ENCODE measurements at regions not wholly inside any gene's neighbourhood (a gene's known extent, or its start where the extent isn't known, plus 50 kb on each side); places are given as distances from the start of the nearest gene placed in this dataset.

GRCh38 chr21:25424634-25425033 is 182.6 kb downstream of the MRPL39 start:
- ATAC-seq (replicated peaks): no peak
- Mint-ChIP-seq H3K9me3 (no peaks in the 10 kb centered on the region), H3K27me3 (no peaks in the 10 kb centered on the region), H3K4me1 (peaks cover 43% of the 10 kb centered on the region), H3K4me3 (peak overlapping the region; percentile 45), H3K36me3 (ENCODE audit: low read depth) (peaks cover 11% of the 10 kb centered on the region), H3K27ac (no peak overlapping the region)

DNA sequence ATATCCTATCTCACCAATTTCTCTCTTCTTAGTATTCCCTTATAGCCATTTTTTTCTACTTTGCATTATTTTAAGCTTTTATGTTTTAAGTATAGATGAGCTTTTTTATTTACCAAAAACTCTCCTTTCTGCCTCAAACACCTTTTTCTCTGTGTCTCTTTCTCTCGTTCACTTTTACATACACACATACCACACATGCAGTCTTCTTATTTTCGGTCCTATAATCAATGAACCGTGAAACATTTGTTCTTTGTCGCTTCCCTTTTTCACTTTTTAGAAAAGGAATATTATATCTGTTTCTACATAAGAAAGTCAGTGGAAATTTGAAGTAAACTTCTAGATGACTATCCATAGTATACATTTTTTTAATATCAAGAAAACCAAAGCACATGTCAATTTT is 183.2 kb downstream of the MRPL39 start:
- peak overlapping the region; percentile 45 for H3K4me3 Mint-ChIP-seq
- no peaks in the 10 kb centered on the region for H3K9me3 Mint-ChIP-seq
- H3K27ac Mint-ChIP-seq: peak overlapping the region; percentile 15
- peaks cover 12% of the 10 kb centered on the region for H3K36me3 Mint-ChIP-seq (ENCODE audit: low read depth)
- no peak for ATAC-seq (replicated peaks)
- peaks cover 38% of the 10 kb centered on the region for H3K4me1 Mint-ChIP-seq
- no peaks in the 10 kb centered on the region for H3K27me3 Mint-ChIP-seq

DNA sequence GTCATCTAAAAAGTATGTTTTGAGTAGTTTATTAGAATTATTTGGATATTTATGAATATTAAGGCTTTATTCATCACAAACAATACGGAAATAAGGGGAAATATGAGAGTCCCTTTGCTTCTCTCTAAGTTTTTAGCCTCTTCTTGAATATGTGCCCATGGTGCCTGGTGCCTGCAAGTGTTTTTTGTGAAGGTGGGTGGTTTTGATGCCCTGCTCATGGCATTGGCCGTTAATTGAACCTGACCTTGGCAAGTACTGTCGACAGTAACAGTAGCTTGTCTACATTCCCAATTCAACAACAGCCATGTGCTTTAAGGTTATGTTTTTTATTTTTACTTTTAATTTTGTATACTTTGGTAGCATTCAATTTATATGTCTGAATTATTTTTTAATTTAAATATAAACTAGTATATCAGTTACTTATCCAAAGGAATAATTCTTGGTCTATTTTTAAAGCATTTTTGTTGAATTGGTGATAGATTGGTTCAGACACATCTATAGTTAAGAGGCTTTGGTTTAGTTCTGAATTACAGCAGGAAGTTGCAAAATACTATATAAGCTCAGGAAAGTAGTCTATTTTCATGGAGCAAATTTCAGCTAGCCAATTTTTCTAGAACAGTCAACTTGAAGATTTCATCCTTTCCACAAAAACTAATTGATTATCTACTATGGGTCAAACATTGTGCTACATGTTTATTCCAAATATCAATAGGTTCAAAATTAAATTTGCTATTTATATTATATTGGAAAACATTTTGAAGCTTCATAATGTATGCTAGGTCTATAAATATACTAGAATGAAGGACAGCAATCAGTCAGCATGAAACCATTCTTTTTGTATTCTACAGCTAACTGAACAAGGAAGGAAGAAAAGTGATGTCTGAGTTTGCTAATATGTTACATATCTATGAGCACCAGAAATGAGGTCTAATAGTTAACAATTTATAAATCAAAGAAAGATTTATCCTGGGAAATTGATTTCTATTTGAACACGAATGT is 184.4 kb downstream of the MRPL39 start:
- Mint-ChIP-seq H3K4me1 (peaks cover 31% of the 10 kb centered on the region), H3K9me3 (no peaks in the 10 kb centered on the region), H3K27me3 (no peaks in the 10 kb centered on the region), H3K36me3 (ENCODE audit: low read depth) (peaks cover 12% of the 10 kb centered on the region), H3K4me3 (peak overlapping the region; percentile 80), H3K27ac (no peak overlapping the region)
- ATAC-seq (replicated peaks): no peak

DNA sequence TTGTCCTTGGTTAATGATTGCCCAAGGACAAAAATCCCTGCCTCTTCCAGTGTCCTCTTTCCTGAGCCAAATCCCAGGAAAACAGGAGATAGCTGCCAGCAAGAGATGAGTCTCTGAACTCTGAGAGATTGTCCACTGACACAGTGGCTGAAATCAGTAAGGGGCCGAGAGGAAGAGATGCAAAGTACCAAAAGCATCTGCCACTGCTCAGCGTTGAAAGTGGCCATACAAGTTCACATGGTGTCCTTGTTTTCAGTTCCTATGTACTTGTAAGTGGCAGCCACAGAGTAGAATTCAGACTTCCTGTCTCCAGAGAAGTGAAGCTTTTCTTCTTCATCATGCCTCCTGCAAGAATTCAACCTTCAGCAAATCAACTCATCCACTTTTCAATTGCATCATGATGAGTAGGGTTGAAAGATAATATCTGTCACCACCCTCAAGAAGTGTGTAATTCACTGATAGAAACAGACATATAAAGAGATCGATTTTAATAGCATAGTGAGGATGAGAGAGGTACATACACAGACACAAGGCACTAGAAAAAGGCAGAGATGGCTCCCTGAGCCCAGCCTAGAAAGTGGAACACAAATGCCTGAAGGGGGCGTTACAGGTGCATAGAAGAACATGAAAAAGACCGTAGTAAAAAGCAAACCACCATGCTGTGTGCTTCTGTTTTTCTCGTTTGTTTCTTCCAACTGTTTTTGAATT is 185.8 kb downstream of the MRPL39 start:
- peaks cover 27% of the 10 kb centered on the region for H3K4me1 Mint-ChIP-seq

DNA sequence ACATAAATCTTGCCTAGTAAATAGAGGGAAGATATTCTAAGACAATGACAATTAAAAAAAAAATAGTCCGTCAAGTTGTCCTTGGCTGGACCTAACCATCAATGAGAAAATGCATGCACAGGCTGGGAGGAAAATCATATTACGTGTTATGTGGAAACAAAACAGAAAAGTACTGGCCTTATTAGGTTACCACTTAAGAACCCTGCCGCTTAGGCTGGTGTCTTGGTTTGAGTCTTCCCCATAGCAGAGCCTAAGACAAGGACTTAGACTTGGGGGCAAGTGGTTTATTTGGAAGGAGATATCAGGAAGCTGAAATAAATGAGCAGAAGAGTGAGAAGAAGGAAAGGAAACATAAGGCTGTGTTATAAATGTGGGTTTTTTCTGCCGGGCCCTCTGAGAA is 186.4 kb downstream of the MRPL39 start:
- peak overlapping the region; percentile 87 for H3K27ac Mint-ChIP-seq
- no peaks in the 10 kb centered on the region for H3K9me3 Mint-ChIP-seq
- H3K4me1 Mint-ChIP-seq: peaks cover 27% of the 10 kb centered on the region
- no peak for ATAC-seq (replicated peaks)
- H3K36me3 Mint-ChIP-seq (ENCODE audit: low read depth): peaks cover 12% of the 10 kb centered on the region
- H3K27me3 Mint-ChIP-seq: no peaks in the 10 kb centered on the region
- H3K4me3 Mint-ChIP-seq: peak overlapping the region; percentile 80

More for the DNA sequence above, 185.8 kb downstream of the MRPL39 start:
- Mint-ChIP-seq H3K36me3 (ENCODE audit: low read depth) (peaks cover 12% of the 10 kb centered on the region), H3K4me3 (peak overlapping the region; percentile 80), H3K27ac (peak overlapping the region; percentile 87), H3K9me3 (no peaks in the 10 kb centered on the region), H3K27me3 (no peaks in the 10 kb centered on the region)
- peak; percentile 93 for ATAC-seq (replicated peaks)

DNA sequence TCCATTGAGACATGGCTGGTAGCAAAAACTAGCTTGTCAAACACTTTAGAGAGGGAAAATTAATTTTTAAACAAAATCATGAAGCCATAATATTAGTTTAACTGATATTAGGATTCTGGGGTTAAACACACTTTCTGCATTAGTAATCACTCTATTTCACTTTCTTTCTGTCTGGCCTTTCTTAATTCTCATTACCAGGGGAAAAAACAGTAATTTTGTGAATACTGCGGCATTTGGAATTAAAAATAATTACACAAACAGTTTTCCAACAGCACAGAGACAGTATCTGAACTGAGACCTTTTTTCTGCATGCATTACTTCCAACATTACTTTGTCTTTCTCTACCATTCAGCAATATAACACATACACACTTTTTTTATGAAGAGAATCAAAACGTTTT is 190.6 kb downstream of the MRPL39 start:
- H3K4me1 Mint-ChIP-seq: peaks cover 21% of the 10 kb centered on the region
- peaks cover 12% of the 10 kb centered on the region for H3K36me3 Mint-ChIP-seq (ENCODE audit: low read depth)
- H3K4me3 Mint-ChIP-seq: no peak overlapping the region
- peak overlapping the region; percentile 16 for H3K27ac Mint-ChIP-seq
- no peak for ATAC-seq (replicated peaks)
- no peaks in the 10 kb centered on the region for H3K27me3 Mint-ChIP-seq
- peaks cover 5% of the 10 kb centered on the region for H3K9me3 Mint-ChIP-seq

DNA sequence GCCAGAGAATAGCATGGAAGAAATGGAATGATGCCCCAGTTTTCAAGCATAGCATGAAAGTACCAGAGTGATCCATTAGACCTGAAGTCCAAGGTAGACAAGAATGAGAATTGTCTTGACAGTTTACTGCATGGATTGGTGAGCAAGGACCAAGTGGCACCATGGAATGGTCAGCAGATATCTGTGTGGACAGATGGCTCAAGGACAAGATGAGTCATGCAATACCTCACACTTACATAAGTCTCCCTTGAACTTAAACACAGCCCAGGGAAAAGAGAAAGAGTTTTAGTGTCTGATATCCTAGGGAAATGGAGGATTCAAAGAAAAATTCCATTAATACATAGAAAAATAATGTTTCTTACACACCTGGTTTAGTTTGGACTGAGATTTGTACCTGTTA is 195.2 kb downstream of the MRPL39 start:
- no peak overlapping the region for H3K4me3 Mint-ChIP-seq
- H3K27ac Mint-ChIP-seq: no peak overlapping the region
- peaks cover 5% of the 10 kb centered on the region for H3K9me3 Mint-ChIP-seq
- peaks cover 4% of the 10 kb centered on the region for H3K4me1 Mint-ChIP-seq
- no peaks in the 10 kb centered on the region for H3K36me3 Mint-ChIP-seq (ENCODE audit: low read depth)
- H3K27me3 Mint-ChIP-seq: no peaks in the 10 kb centered on the region
- no peak for ATAC-seq (replicated peaks)

DNA sequence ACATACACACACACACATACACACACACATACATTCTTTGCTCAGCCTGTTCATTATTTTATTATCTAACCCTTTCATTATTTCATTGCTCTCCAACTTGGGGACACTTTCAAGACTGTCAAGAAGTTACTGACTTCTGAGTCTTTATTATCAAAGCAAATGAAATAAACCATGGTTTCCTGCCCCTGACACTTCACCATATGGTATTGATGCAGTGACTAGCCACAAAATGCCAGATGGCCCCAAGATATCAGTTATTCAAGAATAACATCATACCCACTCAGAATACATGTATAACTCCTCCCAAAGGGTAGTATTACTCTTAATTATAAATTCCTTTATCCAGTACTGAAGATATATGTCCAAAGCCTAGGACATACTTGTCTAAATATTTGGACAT is 197.3 kb downstream of the MRPL39 start:
- ATAC-seq (replicated peaks): no peak
- no peak overlapping the region for H3K27ac Mint-ChIP-seq

GRCh38 chr21:25408666-25409065 is 198.6 kb downstream of the MRPL39 start:
- no peaks in the 10 kb centered on the region for H3K27me3 Mint-ChIP-seq
- no peak overlapping the region for H3K27ac Mint-ChIP-seq
- ATAC-seq (replicated peaks): no peak
- H3K36me3 Mint-ChIP-seq (ENCODE audit: low read depth): no peaks in the 10 kb centered on the region
- peaks cover 4% of the 10 kb centered on the region for H3K4me1 Mint-ChIP-seq
- no peaks in the 10 kb centered on the region for H3K9me3 Mint-ChIP-seq
- no peak overlapping the region for H3K4me3 Mint-ChIP-seq

More for the DNA sequence above, 197.3 kb downstream of the MRPL39 start:
- H3K27me3 Mint-ChIP-seq: no peaks in the 10 kb centered on the region
- H3K4me3 Mint-ChIP-seq: no peak overlapping the region
- H3K36me3 Mint-ChIP-seq (ENCODE audit: low read depth): no peaks in the 10 kb centered on the region
- peaks cover 4% of the 10 kb centered on the region for H3K4me1 Mint-ChIP-seq
- peaks cover 4% of the 10 kb centered on the region for H3K9me3 Mint-ChIP-seq

- Mint-ChIP-seq H3K4me3 (no peak overlapping the region), H3K4me1 (peaks cover 4% of the 10 kb centered on the region), H3K9me3 (no peaks in the 10 kb centered on the region), H3K27ac (no peak overlapping the region), H3K27me3 (no peaks in the 10 kb centered on the region), H3K36me3 (ENCODE audit: low read depth) (no peaks in the 10 kb centered on the region)
- no peak for ATAC-seq (replicated peaks)
Measured at GRCh38 chr21:25406887-25407579, 200.2 kb downstream of the MRPL39 start.

- H3K27ac Mint-ChIP-seq: no peak overlapping the region
Measured at GRCh38 chr21:25405984-25406383, 201.3 kb downstream of the MRPL39 start.

GRCh38 chr21:25402134-25402961 is 204.9 kb downstream of the MRPL39 start:
- H3K27me3 Mint-ChIP-seq: peaks cover 3% of the 10 kb centered on the region
- no peak overlapping the region for H3K27ac Mint-ChIP-seq
- ATAC-seq (replicated peaks): peak; percentile 59
- peaks cover 6% of the 10 kb centered on the region for H3K4me1 Mint-ChIP-seq
- no peak overlapping the region for H3K4me3 Mint-ChIP-seq
- no peaks in the 10 kb centered on the region for H3K9me3 Mint-ChIP-seq
- H3K36me3 Mint-ChIP-seq (ENCODE audit: low read depth): no peaks in the 10 kb centered on the region

More at GRCh38 chr21:25405984-25406383, 201.3 kb downstream of the MRPL39 start:
- Mint-ChIP-seq H3K36me3 (ENCODE audit: low read depth) (no peaks in the 10 kb centered on the region), H3K4me1 (peaks cover 4% of the 10 kb centered on the region), H3K9me3 (no peaks in the 10 kb centered on the region), H3K4me3 (no peak overlapping the region), H3K27me3 (no peaks in the 10 kb centered on the region)
- ATAC-seq (replicated peaks): no peak

GRCh38 chr21:25400427-25400826 is 206.9 kb downstream of the MRPL39 start:
- Mint-ChIP-seq H3K9me3 (no peaks in the 10 kb centered on the region), H3K27ac (no peak overlapping the region), H3K4me3 (no peak overlapping the region), H3K4me1 (peaks cover 15% of the 10 kb centered on the region), H3K27me3 (peaks cover 3% of the 10 kb centered on the region), H3K36me3 (ENCODE audit: low read depth) (no peaks in the 10 kb centered on the region)
- ATAC-seq (replicated peaks): no peak

- H3K4me3 Mint-ChIP-seq: no peak overlapping the region
- ATAC-seq (replicated peaks): no peak
- H3K9me3 Mint-ChIP-seq: no peaks in the 10 kb centered on the region
- no peaks in the 10 kb centered on the region for H3K36me3 Mint-ChIP-seq (ENCODE audit: low read depth)
- no peak overlapping the region for H3K27ac Mint-ChIP-seq
- H3K4me1 Mint-ChIP-seq: peaks cover 19% of the 10 kb centered on the region
- peaks cover 3% of the 10 kb centered on the region for H3K27me3 Mint-ChIP-seq
Measured at GRCh38 chr21:25398630-25399029, 208.7 kb downstream of the MRPL39 start.
